H1 (cell line): ENCODE measurements at regions not wholly inside any gene's neighbourhood (a gene's known extent, or its start where the extent isn't known, plus 50 kb on each side); places are given as distances from the start of the nearest gene placed in this dataset.

Experiments
- CBX5 ChIP-seq: fragments of 300-800, 300-1000 bp; sonication (generic); IDR thresholded peaks from 2 replicates; pipeline ENCODE4 v1.7.1; 2016; ENCODE audit warnings: antibody characterized with exemption, low read length, low read depth
- E2F6 ChIP-seq: IDR thresholded peaks from 2 replicates; pipeline ENCODE4 v1.6.1; 2012; ENCODE audit warnings: inconsistent platforms
- NANOG ChIP-seq: IDR thresholded peaks from 2 replicates; pipeline ENCODE4 v1.6.1; 2011; ENCODE audit warnings: low read length, low read depth, mild to moderate bottlenecking, inconsistent platforms; ENCODE audit not compliant: insufficient read depth, poor library complexity, severe bottlenecking
- POLR2AphosphoS5 ChIP-seq: IDR thresholded peaks from 2 replicates; pipeline ENCODE4 v1.6.1; 2011; ENCODE audit warnings: low read depth, low read length

- TF ChIP-seq E2F6 (no peak), CBX5 (no peak), POLR2AphosphoS5 (no peak), NANOG (no peak)
These were observed 235.0 kb downstream of the EFCAB11 start (continued) for GRCh38 chr14:89719366-89720075.
